Mammary epithelial cell (primary cell): ENCODE measurements at regions not wholly inside any gene's neighbourhood (a gene's known extent, or its start where the extent isn't known, plus 50 kb on each side); places are given as distances from the start of the nearest gene placed in this dataset.

ENCODE experiments used
- CTCF ChIP-seq, 2 donors: IDR thresholded peaks in 1 of 2; conservative IDR thresholded peaks in 1 of 2; 2 replicates each; pipeline ENCODE4 v1.5.1; 2011 to 2012; ENCODE audit warnings: inconsistent platforms in 2 of 2, low read length in 2 of 2, mild to moderate bottlenecking in 2 of 2, control low read depth in 1 of 2, low read depth in 1 of 2; ENCODE audit not compliant: insufficient read depth in 1 of 2; ENCODE audit errors: extremely low read depth in 1 of 2
- EZH2 ChIP-seq: IDR thresholded peaks from 2 replicates; pipeline ENCODE4 v1.6.1; 2012; ENCODE audit warnings: low read length, inconsistent platforms, borderline replicate concordance

- no peak for TF ChIP-seq EZH2
- TF ChIP-seq CTCF (conservative IDR thresholded peaks at IDR 0.05 in 1 of 2, IDR thresholded peaks at IDR 0.05 in 1 of 2; ENCODE audit: extremely low read depth in 1 of 2, insufficient read depth in 1 of 2, low read depth in 1 of 2, low read length in 2 of 2): no peak
These were observed 155.1 kb upstream of the TANK start for GRCh38 chr2:161005170-161005569.
